Mesothelial cell of epicardium (in vitro differentiated cells): ENCODE measurements at regions not wholly inside any gene's neighbourhood (a gene's known extent, or its start where the extent isn't known, plus 50 kb on each side); places are given as distances from the start of the nearest gene placed in this dataset.
"Not testable (repeated sequence)": the region's sequence is repeated elsewhere in the genome, so short reads cannot be mapped to it uniquely, and the experiment has no call there.

Source experiments
- DNase-seq, 2 experiments: peaks; one replicate each; pipeline ENCODE4 v3.0.0; 2021; ENCODE audit warnings: low spot score in 2 of 2; ENCODE audit not compliant: unreplicated experiment in 2 of 2
- H3K27ac Mint-ChIP-seq: 2 replicates; pipeline ENCODE4 v1.8.0; 2021; ENCODE audit warnings: mixed read lengths
- H3K27me3 Mint-ChIP-seq: 2 replicates; pipeline ENCODE4 v1.8.0; 2021; ENCODE audit warnings: low read depth, mixed read lengths
- H3K36me3 Mint-ChIP-seq: 2 replicates; pipeline ENCODE4 v1.8.0; 2021; ENCODE audit warnings: mixed read lengths
- H3K4me1 Mint-ChIP-seq: 2 replicates; pipeline ENCODE4 v1.8.0; 2021; ENCODE audit warnings: mixed read lengths
- H3K4me3 Mint-ChIP-seq: 2 replicates; pipeline ENCODE4 v1.8.0; 2021; ENCODE audit warnings: mild to moderate bottlenecking, moderate library complexity, mixed read lengths
- H3K9me3 Mint-ChIP-seq: 2 replicates; pipeline ENCODE4 v1.8.0; 2021; ENCODE audit warnings: mixed read lengths
- CTCF ChIP-seq: fragments of 200-600 bp; sonication (generic); IDR thresholded peaks from one replicate; pipeline ENCODE4 v1.5.0; 2021; ENCODE audit warnings: antibody characterized with exemption; ENCODE audit not compliant: unreplicated experiment

- H3K4me1 Mint-ChIP-seq, result no peaks in the 10 kb centered on the region
- H3K27me3 Mint-ChIP-seq, result peaks cover 17% of the 10 kb centered on the region
- H3K27ac Mint-ChIP-seq, result no peak overlapping the region
- no peaks in the 10 kb centered on the region for H3K36me3 Mint-ChIP-seq
- no peak for TF ChIP-seq CTCF
- H3K4me3 Mint-ChIP-seq, result no peak overlapping the region
- no peak for DNase-seq
- H3K9me3 Mint-ChIP-seq, result peaks cover 7% of the 10 kb centered on the region
Measured at GRCh38 chr10:62946278-62946677, 130.1 kb upstream of the EGR2 start.

GRCh38 chr10:62939698-62940097, 123.5 kb upstream of the EGR2 start:
- TF ChIP-seq CTCF, result no peak
- Mint-ChIP-seq H3K27ac (no peak overlapping the region), H3K4me3 (no peak overlapping the region), H3K27me3 (peaks cover 28% of the 10 kb centered on the region), H3K9me3 (peaks cover 5% of the 10 kb centered on the region), H3K4me1 (no peaks in the 10 kb centered on the region), H3K36me3 (no peaks in the 10 kb centered on the region)
- DNase-seq, result no peak

- DNase-seq, result no peak
- Mint-ChIP-seq H3K27me3 (peaks cover 19% of the 10 kb centered on the region), H3K4me3 (no peak overlapping the region), H3K4me1 (no peaks in the 10 kb centered on the region), H3K27ac (no peak overlapping the region), H3K36me3 (no peaks in the 10 kb centered on the region), H3K9me3 (peaks cover 5% of the 10 kb centered on the region)
- TF ChIP-seq CTCF, result no peak
Measured at GRCh38 chr10:62938672-62939071, 122.5 kb upstream of the EGR2 start.

GRCh38 chr10:62937674-62938073, 121.5 kb upstream of the EGR2 start:
- TF ChIP-seq CTCF, result no peak
- Mint-ChIP-seq H3K36me3 (no peaks in the 10 kb centered on the region), H3K9me3 (peaks cover 5% of the 10 kb centered on the region), H3K27ac (no peak overlapping the region), H3K4me1 (no peaks in the 10 kb centered on the region), H3K4me3 (no peak overlapping the region), H3K27me3 (peaks cover 18% of the 10 kb centered on the region)
- DNase-seq, result no peak

- Mint-ChIP-seq H3K9me3 (peaks cover 5% of the 10 kb centered on the region), H3K4me3 (no peak overlapping the region), H3K36me3 (no peaks in the 10 kb centered on the region), H3K4me1 (no peaks in the 10 kb centered on the region), H3K27ac (no peak overlapping the region), H3K27me3 (peaks cover 13% of the 10 kb centered on the region)
- DNase-seq, result no peak
- TF ChIP-seq CTCF, result no peak
Measured at GRCh38 chr10:62935022-62935421, 118.9 kb upstream of the EGR2 start.

GRCh38 chr10:62934258-62934657, 118.1 kb upstream of the EGR2 start:
- no peak for DNase-seq
- TF ChIP-seq CTCF, result no peak
- no peaks in the 10 kb centered on the region for H3K36me3 Mint-ChIP-seq
- no peak overlapping the region for H3K4me3 Mint-ChIP-seq
- peaks cover 5% of the 10 kb centered on the region for H3K9me3 Mint-ChIP-seq
- H3K27ac Mint-ChIP-seq, result no peak overlapping the region
- no peaks in the 10 kb centered on the region for H3K4me1 Mint-ChIP-seq
- H3K27me3 Mint-ChIP-seq, result peaks cover 10% of the 10 kb centered on the region

- not testable (repeated sequence) for H3K27me3 Mint-ChIP-seq, DNase-seq, H3K4me1 Mint-ChIP-seq, H3K4me3 Mint-ChIP-seq, H3K27ac Mint-ChIP-seq, H3K36me3 Mint-ChIP-seq, H3K9me3 Mint-ChIP-seq
Measured at GRCh38 chr10:62928763-62929162, 112.6 kb upstream of the EGR2 start.
